HCT116 (cell line): ENCODE measurements at regions not wholly inside any gene's neighbourhood (a gene's known extent, or its start where the extent isn't known, plus 50 kb on each side); places are given as distances from the start of the nearest gene placed in this dataset.
"Not testable (repeated sequence)": the region's sequence is repeated elsewhere in the genome, so short reads cannot be mapped to it uniquely, and the experiment has no call there.

Experiments used
- ATAC-seq: fragments of 200-7000 bp; cut with Tn5 transposase; 2 replicates; pipeline ENCODE4 v1.9.1; 2020; ENCODE audit warnings: mild to moderate bottlenecking, moderate library complexity
- BruUV-seq: library from RNA; stranded (reverse); fragments of 400-500 nt; replicated peaks from 2 replicates; lab custom pipeline; 2021; lab: Mats Ljungman, UMichigan
- CTCF ChIA-PET: fragments of 300-600 bp; sonication (Branson Sonifier 250); formaldehyde crosslinking; loops from one replicate; lab custom pipeline; 2021; ENCODE audit warnings: antibody characterized with exemption; lab: Charles Lee
- POLR2A ChIA-PET: fragments of 300-600, 350-600 bp; sonication (Branson Sonifier 250); formaldehyde crosslinking; loops from one replicate; lab custom pipeline; 2021; ENCODE audit warnings: antibody characterized with exemption; lab: Charles Lee
- RAD21 ChIA-PET, 2 experiments: fragments of 300-600 bp; sonication (Branson Sonifier 250); formaldehyde crosslinking; loops; one replicate each; lab custom pipeline; 2023; ENCODE audit warnings: low total read pairs in 2 of 2; ENCODE audit not compliant: uncharacterized antibody in 2 of 2, unreplicated experiment in 2 of 2, low non-redundant PET in 1 of 2; lab: Charles Lee
- DNase-seq: peaks from one replicate; pipeline ENCODE4 v3.0.0-alpha.2; 2010; ENCODE audit warnings: low read depth, low spot score
- H2AFZ ChIP-seq: fragments of 200-600 bp; shearing (Covaris generic), sonication (generic); 2 replicates; pipeline ENCODE4 v1.6.1; 2017; ENCODE audit warnings: low read depth, mixed run types, mixed read lengths, antibody characterized with exemption, low read length; ENCODE audit not compliant: poor library complexity, severe bottlenecking
- H3K27ac ChIP-seq: 2 replicates; pipeline ENCODE4 v1.5.1; 2012; ENCODE audit warnings: low read depth, low read length
- H3K27me3 ChIP-seq: fragments of 200-600 bp; sonication (generic); 2 replicates; pipeline ENCODE4 v1.6.1; 2016; ENCODE audit warnings: mixed run types, low read length, mixed read lengths; ENCODE audit not compliant: insufficient read depth
- H3K36me3 ChIP-seq, 2 experiments: fragments of 200-500 bp in 1 of 2; fragments of 200-600 bp in 1 of 2; sonication (Bioruptor generic) in 1 of 2; sonication (generic) in 1 of 2; 2 replicates each; pipeline versions ENCODE4 v1.5.1 to v1.6.1; 2014 to 2016; ENCODE audit warnings: low read length in 2 of 2, inconsistent platforms in 1 of 2, mixed read lengths in 1 of 2, mixed run types in 1 of 2; ENCODE audit not compliant: insufficient read depth in 2 of 2, control insufficient read depth in 1 of 2
- H3K4me1 ChIP-seq, 2 experiments: fragments of 200-600 bp in 1 of 2; sonication (generic) in 1 of 2; 2 replicates each; pipeline versions ENCODE4 v1.5.1 to v1.6.1; 2012 to 2017; ENCODE audit warnings: low read length in 2 of 2, inconsistent platforms in 1 of 2, mild to moderate bottlenecking in 1 of 2, mixed read lengths in 1 of 2, mixed run types in 1 of 2, moderate library complexity in 1 of 2; ENCODE audit not compliant: insufficient read depth in 2 of 2, control insufficient read depth in 1 of 2
- H3K4me2 ChIP-seq: fragments of 200-600 bp; sonication (generic); 2 replicates; pipeline ENCODE4 v1.6.1; 2017; ENCODE audit warnings: mixed run types, low read length, mixed read lengths
- H3K4me3 ChIP-seq, 2 experiments: fragments of 200-600 bp in 1 of 2; sonication (generic) in 1 of 2; replicated peaks in 1 of 2; 2 replicates each; pipeline ENCODE4 v1.5.1; 2011 to 2016; ENCODE audit warnings: low read length in 2 of 2, control low read depth in 1 of 2, low read depth in 1 of 2, mild to moderate bottlenecking in 1 of 2, mixed read lengths in 1 of 2, mixed run types in 1 of 2
- H3K79me2 ChIP-seq: fragments of 200-600 bp; sonication (generic); 2 replicates; pipeline ENCODE4 v1.6.1; 2017; ENCODE audit warnings: mild to moderate bottlenecking, mixed run types, low read length, moderate library complexity, mixed read lengths; ENCODE audit not compliant: insufficient read depth
- H3K9ac ChIP-seq: fragments of 200-600 bp; sonication (generic); 2 replicates; pipeline ENCODE4 v1.6.1; 2016; ENCODE audit warnings: low read length, mixed read lengths
- H3K9me2 ChIP-seq: fragments of 200-600 bp; sonication (generic), shearing (Covaris generic); 2 replicates; pipeline ENCODE4 v1.6.1; 2017; ENCODE audit warnings: mixed run types, mild to moderate bottlenecking, moderate library complexity; ENCODE audit not compliant: insufficient read depth
- H3K9me3 ChIP-seq, 2 experiments: fragments of 200-500 bp in 1 of 2; fragments of 200-600 bp in 1 of 2; sonication (Bioruptor generic) in 1 of 2; sonication (generic) in 1 of 2; 2 replicates each; pipeline ENCODE4 v1.6.1; 2014 to 2017; ENCODE audit warnings: low read length in 2 of 2, mixed read lengths in 2 of 2, inconsistent platforms in 1 of 2, low read depth in 1 of 2, mild to moderate bottlenecking in 1 of 2, mixed run types in 1 of 2, moderate library complexity in 1 of 2; ENCODE audit not compliant: control insufficient read depth in 1 of 2, insufficient read depth in 1 of 2
- H4K20me1 ChIP-seq: fragments of 200-600 bp; sonication (generic), shearing (Covaris generic); 2 replicates; pipeline ENCODE4 v1.6.1; 2017; ENCODE audit warnings: mixed run types, mild to moderate bottlenecking, moderate library complexity; ENCODE audit not compliant: insufficient read depth
- CEBPB ChIP-seq: IDR thresholded peaks from 2 replicates; pipeline ENCODE4 v1.6.1; 2012; ENCODE audit warnings: low read depth
- CTCF ChIP-seq, 3 experiments: fragments of 200-600 bp in 1 of 3; sonication (generic) in 1 of 3; IDR thresholded peaks in 2 of 3; conservative IDR thresholded peaks in 1 of 3; 2 replicates each; pipeline ENCODE4 v1.5.1; 2012 to 2017; ENCODE audit warnings: low read depth in 2 of 3, low read length in 2 of 3, antibody characterized with exemption in 1 of 3, borderline replicate concordance in 1 of 3, control low read depth in 1 of 3, mild to moderate bottlenecking in 1 of 3, mixed read lengths in 1 of 3, mixed run types in 1 of 3, moderate library complexity in 1 of 3; ENCODE audit not compliant: insufficient read depth in 1 of 3
- EGR1 ChIP-seq: IDR thresholded peaks from 2 replicates; pipeline ENCODE4 v1.6.1; 2012; ENCODE audit warnings: low read depth
- ELF1 ChIP-seq: IDR thresholded peaks from 2 replicates; pipeline ENCODE4 v1.6.1; 2012; ENCODE audit warnings: low read depth, borderline replicate concordance
- EZH2 ChIP-seq: fragments of 200-600 bp; sonication (generic); IDR thresholded peaks from 2 replicates; pipeline ENCODE4 v1.6.1; 2017; ENCODE audit warnings: antibody characterized with exemption, mixed run types
- EZH2phosphoT487 ChIP-seq: fragments of 200-600 bp; IDR thresholded peaks from 2 replicates; pipeline ENCODE4 v1.6.1; 2018; ENCODE audit warnings: antibody characterized with exemption, borderline replicate concordance
- FOSL1 ChIP-seq: IDR thresholded peaks from 2 replicates; pipeline ENCODE4 v1.6.1; 2012; ENCODE audit warnings: low read depth
- POLR2AphosphoS5 ChIP-seq: IDR thresholded peaks from 2 replicates; pipeline ENCODE4 v1.6.1; 2011; ENCODE audit warnings: mild to moderate bottlenecking, low read depth, low read length, moderate library complexity
- intact Hi-C: fragments of 100-400 bp; cut with micrococcal nuclease; formaldehyde crosslinking; loops from 2 replicates; pipeline ENCODE4 v1.10.0; 2022

- CTCF ChIA-PET, result no interaction called here
- no peak overlapping the region for H3K4me3 ChIP-seq
- H3K27me3 ChIP-seq, result no peaks in the 10 kb centered on the region
- no peak for ATAC-seq
- intact Hi-C loops, result no loop called here
- H3K9me3 ChIP-seq, result no peaks in the 10 kb centered on the region
- H3K4me2 ChIP-seq, result no peak overlapping the region
- RAD21 ChIA-PET, result no interaction called here
- no peaks in the 10 kb centered on the region for H3K36me3 ChIP-seq
- no peak for DNase-seq
- H3K79me2 ChIP-seq, result no peaks in the 10 kb centered on the region
- no peak overlapping the region for H3K27ac ChIP-seq
- H3K4me1 ChIP-seq, result no peaks in the 10 kb centered on the region
- POLR2A ChIA-PET, result no interaction called here
- BruUV-seq, result no TSS peak
- H2AFZ ChIP-seq, result no peak overlapping the region
- H4K20me1 ChIP-seq, result no peaks in the 10 kb centered on the region
- TF ChIP-seq ELF1, result no peak
- no peak for TF ChIP-seq CTCF (IDR thresholded peaks at IDR 0.05 in 2 of 3, conservative IDR thresholded peaks at IDR 0.05 in 1 of 3; ENCODE audit: borderline replicate concordance in 1 of 3, insufficient read depth in 1 of 3, low read depth in 2 of 3, low read length in 2 of 3)
- TF ChIP-seq EGR1, result no peak
- TF ChIP-seq CEBPB, result no peak
- no peak for TF ChIP-seq FOSL1
- no peak for TF ChIP-seq POLR2AphosphoS5
- TF ChIP-seq EZH2phosphoT487, result no peak
- no peak for TF ChIP-seq EZH2
- H3K9me2 ChIP-seq, result no peaks in the 10 kb centered on the region
- no peak overlapping the region for H3K9ac ChIP-seq
These were observed 176.7 kb downstream of the SMARCA1 start for GRCh38 chrX:129346574-129346973.

- H4K20me1 ChIP-seq, H3K27ac ChIP-seq, H3K9me2 ChIP-seq, H3K4me1 ChIP-seq, RAD21 ChIA-PET, H3K27me3 ChIP-seq, H3K79me2 ChIP-seq, H3K9me3 ChIP-seq, POLR2A ChIA-PET, H2AFZ ChIP-seq, ATAC-seq, DNase-seq, BruUV-seq, H3K36me3 ChIP-seq, H3K9ac ChIP-seq, CTCF ChIA-PET, intact Hi-C loops: not testable (repeated sequence)
- Histone ChIP-seq H3K4me3 (peak overlapping the region; percentile 32 to 47), H3K4me2 (peak overlapping the region; percentile 53)
These were observed 186.0 kb downstream of the SMARCA1 start for GRCh38 chrX:129337264-129337663.
